Endothelial cell (in vitro differentiated cells): ENCODE measurements at regions not wholly inside any gene's neighbourhood (a gene's known extent, or its start where the extent isn't known, plus 50 kb on each side); places are given as distances from the start of the nearest gene placed in this dataset.

Experiments used
- DNase-seq: peaks from one replicate; pipeline ENCODE4 v3.0.0; 2021; ENCODE audit warnings: low spot score
- H3K27ac Mint-ChIP-seq: one replicate; pipeline ENCODE4 v1.8.0; 2021; ENCODE audit warnings: mixed read lengths, inconsistent platforms; ENCODE audit not compliant: unreplicated experiment
- H3K27me3 Mint-ChIP-seq: one replicate; pipeline ENCODE4 v1.8.0; 2021; ENCODE audit warnings: mild to moderate bottlenecking, moderate library complexity, mixed read lengths, inconsistent platforms; ENCODE audit not compliant: unreplicated experiment
- H3K36me3 Mint-ChIP-seq: one replicate; pipeline ENCODE4 v1.8.0; 2021; ENCODE audit warnings: mild to moderate bottlenecking, low read depth, mixed read lengths, inconsistent platforms; ENCODE audit not compliant: unreplicated experiment
- H3K4me1 Mint-ChIP-seq: one replicate; pipeline ENCODE4 v1.8.0; 2021; ENCODE audit warnings: mild to moderate bottlenecking, mixed read lengths, inconsistent platforms; ENCODE audit not compliant: unreplicated experiment
- H3K4me3 Mint-ChIP-seq: one replicate; pipeline ENCODE4 v1.8.0; 2021; ENCODE audit warnings: mild to moderate bottlenecking, mixed read lengths, inconsistent platforms; ENCODE audit not compliant: unreplicated experiment
- H3K9me3 Mint-ChIP-seq: one replicate; pipeline ENCODE4 v1.8.0; 2021; ENCODE audit warnings: mixed read lengths, inconsistent platforms; ENCODE audit not compliant: unreplicated experiment
- CTCF ChIP-seq: fragments of 200-600 bp; sonication (generic); IDR thresholded peaks from one replicate; pipeline ENCODE4 v1.5.0; 2021; ENCODE audit warnings: antibody characterized with exemption; ENCODE audit not compliant: unreplicated experiment

DNA sequence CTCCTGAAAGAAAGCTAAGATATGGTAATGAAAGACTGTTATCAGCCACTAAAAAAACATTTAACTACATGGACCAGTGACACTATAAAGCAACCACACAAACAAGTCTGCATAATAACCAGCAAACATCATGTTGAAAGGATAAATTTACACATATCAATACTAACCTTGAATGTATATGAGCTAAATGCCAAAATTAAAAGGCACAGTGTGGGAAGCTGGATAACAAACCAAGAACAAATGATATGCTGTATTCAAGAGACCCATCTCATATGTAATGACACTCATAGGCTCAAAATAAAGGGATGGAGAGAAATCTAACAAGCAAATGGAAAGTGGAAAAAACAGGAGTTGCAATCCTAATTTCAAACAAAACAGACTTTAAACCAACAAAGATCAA is 213.1 kb upstream of the CDH2 start:
- TF ChIP-seq CTCF = no peak
- no peaks in the 10 kb centered on the region for H3K9me3 Mint-ChIP-seq
- H3K36me3 Mint-ChIP-seq = no peaks in the 10 kb centered on the region
- no peaks in the 10 kb centered on the region for H3K4me1 Mint-ChIP-seq
- H3K27ac Mint-ChIP-seq = no peak overlapping the region
- H3K27me3 Mint-ChIP-seq = no peaks in the 10 kb centered on the region
- H3K4me3 Mint-ChIP-seq = no peak overlapping the region
- no peak for DNase-seq

- Mint-ChIP-seq H3K9me3 (no peaks in the 10 kb centered on the region), H3K27me3 (no peaks in the 10 kb centered on the region), H3K36me3 (no peaks in the 10 kb centered on the region), H3K27ac (no peak overlapping the region), H3K4me1 (peaks cover 5% of the 10 kb centered on the region), H3K4me3 (no peak overlapping the region)
- no peak for TF ChIP-seq CTCF
- DNase-seq = no peak
Observed at GRCh38 chr18:28382215-28382879, 205.4 kb upstream of the CDH2 start.

- H3K9me3 Mint-ChIP-seq = no peaks in the 10 kb centered on the region
- TF ChIP-seq CTCF = no peak
- H3K27me3 Mint-ChIP-seq = no peaks in the 10 kb centered on the region
- H3K4me1 Mint-ChIP-seq = peaks cover 5% of the 10 kb centered on the region
- no peak for DNase-seq
- H3K4me3 Mint-ChIP-seq = no peak overlapping the region
- no peak overlapping the region for H3K27ac Mint-ChIP-seq
- H3K36me3 Mint-ChIP-seq = no peaks in the 10 kb centered on the region
Observed at GRCh38 chr18:28372186-28372585, 195.3 kb upstream of the CDH2 start.

GRCh38 chr18:28366676-28367075 is 189.7 kb upstream of the CDH2 start:
- no peaks in the 10 kb centered on the region for H3K4me1 Mint-ChIP-seq
- TF ChIP-seq CTCF = no peak
- no peak for DNase-seq
- no peak overlapping the region for H3K4me3 Mint-ChIP-seq
- H3K9me3 Mint-ChIP-seq = no peaks in the 10 kb centered on the region
- no peaks in the 10 kb centered on the region for H3K36me3 Mint-ChIP-seq
- H3K27ac Mint-ChIP-seq = no peak overlapping the region
- H3K27me3 Mint-ChIP-seq = no peaks in the 10 kb centered on the region

- H3K36me3 Mint-ChIP-seq = no peaks in the 10 kb centered on the region
- H3K27me3 Mint-ChIP-seq = no peaks in the 10 kb centered on the region
- H3K27ac Mint-ChIP-seq = no peak overlapping the region
- no peak for TF ChIP-seq CTCF
- DNase-seq = no peak
- H3K4me3 Mint-ChIP-seq = no peak overlapping the region
- H3K9me3 Mint-ChIP-seq = no peaks in the 10 kb centered on the region
- H3K4me1 Mint-ChIP-seq = no peaks in the 10 kb centered on the region
Observed at GRCh38 chr18:28365411-28365831, 188.5 kb upstream of the CDH2 start.
